Tibial artery (tissue), 4 donors: ENCODE measurements at regions not wholly inside any gene's neighbourhood (a gene's known extent, or its start where the extent isn't known, plus 50 kb on each side); places are given as distances from the start of the nearest gene placed in this dataset.

Source experiments
- DNase-seq, 2 donors: peaks; one replicate each; pipeline ENCODE4 v3.0.0-alpha.2; 2019
- H3K27ac ChIP-seq, 2 donors: fragments of 200-600 bp; sonication (generic) in 1 of 2; 1 replicate in 1 of 2; 2 replicates in 1 of 2; pipeline ENCODE4 v1.5.1; 2018 to 2019; ENCODE audit warnings: mild to moderate bottlenecking in 1 of 2
- H3K27me3 ChIP-seq, 2 donors: fragments of 200-600 bp; sonication (generic) in 1 of 2; one replicate each; pipeline versions ENCODE4 v1.5.1 to v1.6.0; 2016 to 2019
- H3K36me3 ChIP-seq, 3 donors: fragments of 200-600 bp; sonication (generic) in 2 of 3; one replicate each; pipeline ENCODE4 v1.5.1; 2016 to 2019; ENCODE audit warnings: mild to moderate bottlenecking in 2 of 3
- H3K4me1 ChIP-seq, 4 donors: fragments of 200-600 bp; sonication (generic) in 2 of 4; 1 replicate in 3 of 4; 2 replicates in 1 of 4; pipeline ENCODE4 v1.5.1; 2016 to 2019
- H3K4me3 ChIP-seq, 2 donors: fragments of 200-600 bp; sonication (generic) in 1 of 2; 1 replicate in 1 of 2; 2 replicates in 1 of 2; pipeline ENCODE4 v1.5.1; 2018 to 2019; ENCODE audit warnings: mild to moderate bottlenecking in 2 of 2
- H3K9me3 ChIP-seq, 3 donors: fragments of 200-600 bp; sonication (generic) in 1 of 3; one replicate each; pipeline ENCODE4 v1.5.1; 2016 to 2019
- intact Hi-C: fragments of 100-400 bp; cut with DNase I; formaldehyde crosslinking; loops from one replicate; pipeline ENCODE4 v1.15.0; 2023; ENCODE audit warnings: low total_unique reads
- TF ChIP-seq, protein P1 (sequence below), 2 experiments: fragments of 200-600 bp in 1 of 2; fragments of 450-650 bp in 1 of 2; IDR thresholded peaks; one replicate each; pipeline ENCODE4 v1.5.1; 2017 to 2019; ENCODE audit warnings: antibody characterized with exemption in 2 of 2, mild to moderate bottlenecking in 1 of 2, moderate library complexity in 1 of 2

DNA sequence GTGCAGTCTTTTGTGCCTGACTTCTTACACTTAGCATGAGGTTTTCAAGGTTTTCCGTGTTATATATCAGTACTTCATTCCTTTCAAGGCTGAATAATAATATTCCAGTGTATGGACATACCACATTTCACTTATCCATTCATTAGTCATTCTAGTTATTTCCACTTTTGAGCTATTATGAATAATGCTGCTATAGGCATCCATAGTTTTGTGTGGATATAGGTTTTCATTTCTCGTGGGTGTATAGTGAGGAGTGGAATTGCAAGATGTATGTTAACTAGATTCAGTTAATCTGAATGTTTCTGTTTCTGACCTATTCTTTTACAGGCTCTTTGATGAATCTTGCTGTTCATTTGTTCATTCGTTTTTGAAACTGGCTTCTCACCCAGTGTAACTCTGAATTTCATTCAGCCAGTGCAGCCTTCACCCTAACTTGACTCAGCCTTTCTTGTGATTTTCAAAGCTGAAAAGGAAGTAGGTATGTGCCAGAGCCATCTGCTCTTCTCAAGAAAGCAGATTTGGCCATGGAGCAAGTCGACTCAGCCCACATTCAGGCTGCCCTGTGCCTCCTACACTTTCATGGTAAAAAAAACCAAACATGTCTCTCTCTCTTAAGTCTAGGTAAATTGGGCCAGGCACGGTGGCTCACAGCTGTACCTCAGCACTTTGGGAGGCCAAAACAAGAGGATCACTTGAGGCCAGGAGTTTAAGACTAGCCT is 56.3 kb upstream of the NOCT start:
- no peak overlapping the region for H3K4me3 ChIP-seq
- TF ChIP-seq, protein P1, sequence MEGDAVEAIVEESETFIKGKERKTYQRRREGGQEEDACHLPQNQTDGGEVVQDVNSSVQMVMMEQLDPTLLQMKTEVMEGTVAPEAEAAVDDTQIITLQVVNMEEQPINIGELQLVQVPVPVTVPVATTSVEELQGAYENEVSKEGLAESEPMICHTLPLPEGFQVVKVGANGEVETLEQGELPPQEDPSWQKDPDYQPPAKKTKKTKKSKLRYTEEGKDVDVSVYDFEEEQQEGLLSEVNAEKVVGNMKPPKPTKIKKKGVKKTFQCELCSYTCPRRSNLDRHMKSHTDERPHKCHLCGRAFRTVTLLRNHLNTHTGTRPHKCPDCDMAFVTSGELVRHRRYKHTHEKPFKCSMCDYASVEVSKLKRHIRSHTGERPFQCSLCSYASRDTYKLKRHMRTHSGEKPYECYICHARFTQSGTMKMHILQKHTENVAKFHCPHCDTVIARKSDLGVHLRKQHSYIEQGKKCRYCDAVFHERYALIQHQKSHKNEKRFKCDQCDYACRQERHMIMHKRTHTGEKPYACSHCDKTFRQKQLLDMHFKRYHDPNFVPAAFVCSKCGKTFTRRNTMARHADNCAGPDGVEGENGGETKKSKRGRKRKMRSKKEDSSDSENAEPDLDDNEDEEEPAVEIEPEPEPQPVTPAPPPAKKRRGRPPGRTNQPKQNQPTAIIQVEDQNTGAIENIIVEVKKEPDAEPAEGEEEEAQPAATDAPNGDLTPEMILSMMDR (IDR thresholded peaks at IDR 0.05) = no peak
- no peak overlapping the region for H3K27ac ChIP-seq
- no peak for DNase-seq
- peaks cover 0 to 21% (median 5%) of the 10 kb centered on the region in 4 donors for H3K4me1 ChIP-seq
- intact Hi-C loops = no loop called here
- no peaks in the 10 kb centered on the region for H3K27me3 ChIP-seq
- no peaks in the 10 kb centered on the region for H3K9me3 ChIP-seq
- H3K36me3 ChIP-seq = no peaks in the 10 kb centered on the region

DNA sequence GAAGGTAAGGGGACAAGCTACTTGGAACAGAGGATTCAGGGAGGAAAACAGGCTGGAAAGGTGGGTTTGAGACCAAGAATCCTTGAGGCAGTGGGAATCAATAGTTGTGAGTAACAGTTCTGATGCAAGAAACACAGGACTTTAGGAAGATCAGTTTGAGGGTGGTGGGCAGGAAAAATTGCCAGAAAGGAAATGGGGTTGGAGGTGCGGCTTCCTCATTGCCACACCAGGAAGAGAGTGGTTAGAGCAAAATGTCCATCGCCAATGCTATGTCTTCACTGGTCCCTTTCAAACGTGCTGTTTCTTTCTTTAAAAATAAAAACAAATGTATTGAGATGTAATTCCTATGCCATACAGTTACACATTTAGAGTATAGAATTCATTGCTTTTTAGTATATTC is 57.1 kb upstream of the NOCT start:
- Histone ChIP-seq H3K27me3 (no peaks in the 10 kb centered on the region), H3K4me1 (peaks cover 0 to 28% (median 8%) of the 10 kb centered on the region in 4 donors), H3K4me3 (no peak overlapping the region), H3K36me3 (no peaks in the 10 kb centered on the region), H3K27ac (no peak overlapping the region), H3K9me3 (no peaks in the 10 kb centered on the region)
- intact Hi-C loops = no loop called here
- no peak for DNase-seq
- TF ChIP-seq, protein P1 (IDR thresholded peaks at IDR 0.05) = no peak

DNA sequence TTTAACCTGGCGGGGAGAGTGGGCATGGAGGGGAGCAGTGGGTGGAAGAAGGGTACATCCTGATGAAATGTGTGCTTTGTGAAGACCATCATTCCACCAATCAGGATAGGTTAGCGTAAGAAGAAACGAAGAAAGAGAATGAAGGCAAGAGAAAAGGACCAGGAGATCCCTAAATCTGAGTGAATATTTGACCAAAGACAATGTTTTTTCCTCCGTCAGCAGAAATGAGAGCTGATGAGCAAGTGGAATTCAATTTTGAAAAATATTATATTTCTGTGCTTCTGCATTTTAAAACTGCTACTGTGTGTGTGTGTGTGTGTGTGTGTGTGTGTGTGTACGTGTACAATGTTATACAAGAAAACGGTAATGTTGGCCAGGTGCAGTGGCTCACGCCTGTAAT is 58.3 kb upstream of the NOCT start:
- Histone ChIP-seq H3K27me3 (no peaks in the 10 kb centered on the region), H3K36me3 (no peaks in the 10 kb centered on the region), H3K4me1 (peaks cover 0 to 32% (median 9%) of the 10 kb centered on the region in 4 donors), H3K4me3 (no peak overlapping the region), H3K27ac (no peak overlapping the region), H3K9me3 (no peaks in the 10 kb centered on the region)
- DNase-seq = no peak
- TF ChIP-seq, protein P1 (IDR thresholded peaks at IDR 0.05) = no peak
- intact Hi-C loops = no loop called here

DNA sequence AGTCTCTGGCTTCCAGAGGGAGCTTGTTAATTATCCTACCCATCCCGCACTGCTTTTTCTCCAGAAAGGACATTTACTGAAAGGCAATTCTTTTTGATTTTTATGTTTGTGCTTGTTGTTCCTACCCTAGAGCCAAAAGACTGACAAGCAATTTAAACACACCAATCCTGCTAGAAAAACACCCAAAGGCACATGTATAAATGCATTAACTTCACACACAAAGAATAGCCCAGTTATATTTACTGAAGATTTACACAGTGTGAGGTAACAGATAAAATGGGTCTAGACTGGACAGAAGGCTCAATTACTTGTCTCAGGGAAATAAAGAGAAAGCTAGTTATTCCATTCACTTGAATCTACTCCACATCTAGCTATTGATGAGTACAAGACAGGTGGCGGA is 61.2 kb upstream of the NOCT start:
- intact Hi-C loops = no loop called here

DNA sequence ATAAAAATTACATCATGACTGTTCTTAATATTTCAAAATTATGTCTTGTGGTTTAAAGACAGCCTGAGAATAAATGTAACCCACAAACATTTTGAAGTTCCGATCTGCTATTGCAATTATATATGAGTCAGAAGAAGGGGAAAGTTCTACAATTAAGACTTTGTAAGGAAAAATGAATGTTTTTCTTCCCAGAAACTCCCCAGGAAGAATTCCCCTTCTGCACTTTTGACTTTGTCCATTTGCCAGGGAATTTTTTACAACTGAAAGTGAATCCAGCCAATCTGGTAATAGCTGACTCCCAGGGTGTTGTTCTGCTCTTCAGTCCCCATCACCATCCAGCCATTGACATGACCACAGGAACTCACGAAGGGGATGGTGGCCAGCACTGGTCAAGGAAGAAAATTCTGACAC is 61.6 kb upstream of the NOCT start:
- Histone ChIP-seq H3K9me3 (no peaks in the 10 kb centered on the region), H3K27ac (peak overlapping the region; percentile 50 to 71), H3K4me3 (no peak overlapping the region), H3K4me1 (peaks cover 0 to 15% (median 7%) of the 10 kb centered on the region in 4 donors), H3K36me3 (no peaks in the 10 kb centered on the region), H3K27me3 (no peaks in the 10 kb centered on the region)
- intact Hi-C loops = no loop called here
- TF ChIP-seq, protein P1 (IDR thresholded peaks at IDR 0.05) = no peak
- DNase-seq = peak in 1 of 2 donors; percentile 51

More for the DNA sequence above, 61.2 kb upstream of the NOCT start:
- H3K4me3 ChIP-seq = no peak overlapping the region
- DNase-seq = no peak
- TF ChIP-seq, protein P1 (IDR thresholded peaks at IDR 0.05) = no peak
- H3K9me3 ChIP-seq = no peaks in the 10 kb centered on the region
- H3K4me1 ChIP-seq = peaks cover 0 to 17% (median 7%) of the 10 kb centered on the region in 4 donors
- H3K27ac ChIP-seq = peak overlapping the region; percentile 50 to 71
- H3K36me3 ChIP-seq = no peaks in the 10 kb centered on the region
- no peaks in the 10 kb centered on the region for H3K27me3 ChIP-seq
